SHP77 (cell line): ENCODE measurements at regions not wholly inside any gene's neighbourhood (a gene's known extent, or its start where the extent isn't known, plus 50 kb on each side); places are given as distances from the start of the nearest gene placed in this dataset.
A peak's percentile ranks its signal among the peaks of the same experiment; 100 is the strongest.

Source experiments
- DNase-seq, 2 experiments: peaks; one replicate each; lab custom pipeline; 2025; lab: John Stamatoyannopoulos, UW

DNA sequence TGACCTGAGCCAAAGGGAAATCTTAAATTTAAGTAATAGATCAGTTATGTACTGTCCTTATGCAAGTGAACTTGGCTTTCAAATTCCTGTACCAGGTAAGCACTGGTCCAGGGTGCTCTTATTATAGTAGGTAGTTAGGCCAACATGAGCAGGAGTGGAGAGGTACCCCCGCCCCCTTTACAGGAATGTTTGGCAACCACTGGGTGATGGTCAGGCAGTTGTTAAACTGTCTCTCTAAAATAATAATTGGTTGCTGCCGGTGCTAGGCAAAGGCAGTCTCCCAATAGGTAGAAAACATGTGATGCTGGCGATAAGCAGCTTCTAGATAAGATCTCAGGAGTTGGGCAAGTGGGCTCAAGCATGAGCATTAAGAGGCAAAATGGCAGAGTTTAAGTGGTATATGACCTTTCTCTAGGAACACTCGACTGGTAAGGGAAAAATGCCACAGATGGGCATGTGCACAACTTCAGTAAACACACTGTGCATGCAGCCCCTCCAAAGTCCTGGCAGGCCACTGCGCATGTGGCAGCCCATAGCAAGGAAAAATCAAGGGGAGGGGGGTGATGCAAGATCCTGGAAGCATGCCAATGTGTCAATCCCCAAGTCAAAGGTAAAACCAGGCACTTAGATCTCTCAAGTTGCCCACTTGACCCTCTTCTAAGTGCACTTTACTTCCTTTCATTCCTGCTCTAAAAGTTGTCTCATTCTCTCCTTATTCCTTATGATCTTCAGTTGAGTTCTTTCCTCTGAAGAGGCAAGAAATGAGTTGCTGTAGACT is 1239.7 kb downstream of the C4orf33 start:
- no peak for DNase-seq

DNA sequence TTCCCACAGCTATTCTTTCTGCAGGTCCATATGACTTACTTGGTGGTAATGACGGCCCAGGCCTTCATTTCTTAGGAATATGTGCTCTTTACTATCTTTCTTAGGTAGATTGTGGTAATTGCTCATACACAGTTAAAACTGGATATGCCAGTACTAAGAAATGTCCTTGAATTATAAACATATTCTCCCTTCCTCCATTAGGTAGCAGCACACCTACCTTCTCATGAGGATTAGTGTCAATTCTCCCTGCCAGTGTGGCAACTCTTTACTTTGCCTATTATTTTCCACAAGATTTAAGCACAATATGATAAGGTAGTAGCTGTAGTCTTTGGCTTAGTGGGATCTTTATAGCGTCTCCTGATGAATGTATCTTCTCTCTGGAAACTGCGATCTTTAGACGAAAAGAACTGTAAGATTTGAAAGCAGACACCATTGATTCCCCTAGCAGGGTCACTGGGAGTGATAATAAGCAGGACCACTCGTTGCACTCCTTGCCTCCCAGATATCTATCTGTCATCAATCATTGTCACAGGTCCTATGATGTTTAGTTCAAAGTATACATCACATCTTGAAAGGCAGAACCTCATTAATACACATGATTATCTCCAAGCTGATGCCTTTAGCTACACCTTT is 1240.7 kb downstream of the C4orf33 start:
- peak in 1 of 2 experiments; percentile 15 for DNase-seq

DNA sequence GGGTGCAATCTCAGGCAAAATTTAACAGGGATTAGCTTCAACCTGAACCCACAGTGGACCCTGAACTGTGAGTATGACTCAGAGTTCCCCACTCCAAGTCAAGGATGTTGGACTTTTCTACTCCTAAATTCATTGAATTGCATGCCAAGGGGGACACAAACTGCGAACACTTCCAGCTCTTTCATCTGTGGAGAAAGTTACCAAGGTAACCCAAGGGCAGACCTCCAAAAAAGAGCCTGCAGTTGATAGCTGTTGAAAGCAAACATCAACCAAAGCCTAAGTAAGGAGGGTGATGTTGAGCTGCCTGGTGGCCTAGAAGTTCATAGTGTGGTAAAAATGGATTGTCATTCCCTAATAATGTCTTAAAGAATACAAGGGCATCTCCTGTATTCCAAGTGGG is 1242.9 kb downstream of the C4orf33 start:
- DNase-seq: no peak

DNA sequence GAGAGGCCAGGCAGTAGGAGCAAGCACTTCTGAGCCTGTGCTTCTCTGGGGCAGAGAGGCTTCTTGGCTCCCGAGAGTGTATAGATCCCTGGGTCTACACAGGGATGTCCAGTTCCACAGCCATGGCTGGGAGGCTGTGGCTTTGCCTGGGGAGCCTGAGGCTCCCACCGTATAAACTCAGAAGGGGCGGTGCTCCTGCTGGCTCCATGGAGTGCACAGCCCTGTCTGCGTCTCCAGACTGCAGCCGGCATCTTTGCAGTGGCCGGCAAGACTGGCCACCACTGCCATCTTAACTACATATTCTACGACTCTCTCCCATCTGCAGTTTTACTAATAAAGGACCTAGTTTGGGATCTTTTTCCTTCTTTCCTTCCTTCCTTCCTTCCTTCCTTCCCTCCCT is 1253.8 kb downstream of the C4orf33 start:
- DNase-seq: no peak

DNA sequence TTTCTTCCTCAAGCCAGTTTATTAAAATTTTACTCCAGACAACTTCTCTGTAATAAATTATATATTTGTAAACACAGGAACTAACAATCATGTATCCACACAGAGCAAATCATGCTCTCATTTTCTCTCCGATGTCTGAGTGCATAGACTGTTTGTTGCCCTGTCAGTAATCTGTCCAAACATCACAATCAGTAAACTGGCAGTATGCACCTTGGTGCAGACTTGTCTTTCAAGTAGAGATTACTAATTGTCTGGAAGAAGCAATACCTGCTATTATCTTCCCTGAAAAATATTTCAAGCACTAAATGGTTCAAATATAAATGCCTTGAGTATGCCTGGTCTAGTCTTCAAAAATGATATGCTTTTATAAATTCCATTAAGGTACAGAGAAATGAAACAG is 1260.9 kb downstream of the C4orf33 start:
- DNase-seq: no peak

DNA sequence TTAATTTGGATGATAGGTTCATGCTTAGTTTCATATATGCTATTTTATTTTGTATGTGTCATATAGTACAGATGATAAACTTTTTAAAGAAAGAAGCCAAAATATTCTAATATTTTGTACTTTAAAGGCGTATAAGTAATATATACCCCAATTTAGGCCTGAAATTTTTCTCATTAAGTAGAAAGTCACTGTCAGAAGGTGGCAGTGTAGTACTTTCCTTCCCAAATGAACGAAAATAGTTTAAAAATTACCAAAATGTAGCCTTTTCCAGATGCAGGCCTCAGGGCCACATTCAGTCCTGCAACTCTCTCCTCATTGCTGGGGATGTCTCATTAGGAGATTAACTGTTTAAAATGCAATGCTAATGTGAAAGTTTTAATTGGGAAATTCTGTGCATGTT is 1263.6 kb downstream of the C4orf33 start:
- no peak for DNase-seq

DNA sequence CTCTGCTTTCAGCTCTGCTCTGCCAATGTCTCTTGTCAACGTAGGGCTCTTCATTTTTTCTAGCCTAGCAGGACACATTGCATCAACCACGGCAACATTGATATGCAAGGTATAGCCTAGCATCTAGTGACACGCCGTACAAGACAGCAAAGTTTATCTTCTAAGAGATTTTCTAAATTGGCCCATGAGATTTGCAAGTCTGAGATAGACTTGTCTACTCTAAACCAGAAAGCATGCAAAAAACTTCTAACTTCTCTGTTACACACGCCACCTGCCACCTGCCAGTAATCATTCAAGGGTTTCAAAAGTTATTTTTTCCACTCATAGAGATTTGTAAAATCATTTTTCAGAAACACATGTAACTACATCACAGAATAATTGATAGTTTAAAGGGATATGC is 1265.7 kb downstream of the C4orf33 start:
- DNase-seq: no peak

DNA sequence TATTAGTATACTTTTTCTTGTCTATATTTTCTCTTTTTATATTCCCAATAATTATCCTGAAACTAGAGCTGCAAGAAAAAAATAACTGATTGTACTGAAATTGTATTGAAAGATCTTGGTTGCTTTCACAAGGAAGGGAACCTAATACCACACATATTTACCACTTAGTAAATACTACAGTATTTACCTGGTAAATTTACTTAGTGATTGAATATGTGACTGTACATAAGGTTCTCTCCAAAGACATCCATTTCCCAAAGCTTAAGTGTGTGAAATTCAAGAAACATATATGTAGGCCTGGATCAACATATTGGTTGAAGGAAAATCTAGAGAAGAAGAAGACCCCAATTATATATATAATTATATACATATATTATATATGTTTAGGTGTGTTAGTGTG is 1272.7 kb downstream of the C4orf33 start:
- DNase-seq: no peak

DNA sequence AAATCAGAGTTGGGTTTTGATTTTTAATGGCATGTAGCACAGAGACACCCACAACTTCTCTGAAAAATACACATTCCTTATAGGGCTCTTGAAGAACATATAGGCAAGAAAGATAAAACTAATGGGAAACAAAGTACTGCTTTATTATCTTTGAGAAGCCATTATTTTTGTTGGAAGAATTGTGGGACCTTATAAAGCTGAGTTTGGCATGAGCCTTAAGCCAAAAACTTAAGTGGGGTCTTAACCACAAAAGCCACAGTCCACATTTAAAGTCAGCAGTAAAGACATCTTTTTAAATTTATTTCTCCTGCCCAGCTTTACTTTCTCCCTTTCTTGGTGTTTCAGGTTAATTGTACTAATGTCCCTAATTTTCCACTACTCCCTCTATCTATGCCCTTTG is 1297.3 kb downstream of the C4orf33 start:
- DNase-seq: no peak

DNA sequence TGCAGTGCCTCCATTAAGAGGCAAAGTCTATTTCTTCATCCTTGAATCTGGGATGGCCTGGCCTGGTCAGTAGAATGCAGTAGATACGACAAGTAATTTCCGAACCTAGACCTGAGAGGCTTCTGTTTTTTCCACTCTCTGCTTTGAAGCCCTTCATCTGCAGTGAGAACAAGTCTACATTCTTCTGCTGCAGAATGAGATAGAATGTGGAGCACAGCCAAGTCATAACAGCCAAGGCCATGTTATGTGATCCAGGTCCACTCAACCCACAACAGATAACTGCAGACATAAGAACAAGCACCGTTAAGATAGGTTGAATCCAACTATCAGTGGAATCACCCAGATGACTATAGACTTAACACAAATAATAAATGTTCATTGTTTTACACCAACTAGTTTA is 1297.7 kb downstream of the C4orf33 start:
- no peak for DNase-seq

DNA sequence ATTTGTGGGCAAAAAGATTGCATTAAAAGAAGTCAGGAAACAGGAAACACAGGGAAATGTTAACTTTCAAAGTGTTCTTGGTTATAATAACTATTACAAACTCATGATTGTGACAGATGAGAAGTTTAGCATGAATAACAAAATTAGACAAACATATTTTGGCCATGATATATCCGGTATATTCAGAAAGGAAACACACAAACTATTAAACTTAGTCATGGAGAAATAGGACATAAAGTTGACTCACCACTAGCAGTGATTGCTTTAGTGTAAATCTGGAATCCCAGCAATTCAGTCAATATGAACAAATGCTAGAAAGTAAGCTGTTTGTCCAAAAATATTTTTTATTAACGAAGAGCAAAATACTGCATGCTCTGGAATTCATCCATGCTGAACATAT is 1299.9 kb downstream of the C4orf33 start:
- DNase-seq: no peak

DNA sequence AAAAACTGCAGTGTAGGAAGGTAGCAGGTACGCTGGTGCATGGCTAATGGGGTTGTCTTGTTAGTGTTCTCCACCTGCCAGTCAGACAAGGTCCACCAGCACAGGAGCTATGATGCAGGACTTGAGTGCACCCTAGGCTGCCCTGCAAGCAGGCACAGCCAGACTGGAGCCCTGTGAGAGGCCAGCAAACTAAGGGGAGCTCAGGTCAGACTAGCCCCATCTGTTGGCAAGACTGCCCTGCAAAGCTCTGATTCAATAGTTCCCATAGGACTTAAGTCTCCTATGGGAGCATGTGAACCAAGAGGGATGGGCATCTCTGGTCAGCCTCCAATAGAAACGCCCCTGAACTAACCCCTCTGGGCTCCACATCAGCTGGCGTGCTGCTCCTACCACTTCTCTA is 1307.3 kb downstream of the C4orf33 start:
- DNase-seq: no peak

DNA sequence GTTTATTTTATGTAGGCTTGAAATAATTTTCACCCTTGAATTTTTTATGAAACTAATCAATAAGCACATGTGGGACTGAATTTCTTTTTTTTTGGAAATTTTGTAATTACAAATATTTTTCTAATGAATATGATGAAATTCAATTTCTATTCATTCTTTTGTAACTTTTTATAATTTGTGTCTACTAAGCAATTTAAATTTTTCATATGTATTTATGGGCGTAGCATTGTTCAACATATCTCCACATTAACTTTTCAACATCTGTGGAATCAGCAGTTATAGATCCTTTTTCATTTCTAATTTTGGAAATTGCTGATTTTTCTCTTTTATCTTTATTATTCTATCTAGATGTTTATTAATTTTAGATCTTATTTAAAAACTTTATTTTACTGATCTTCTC is 1320.3 kb downstream of the C4orf33 start:
- DNase-seq: no peak

DNA sequence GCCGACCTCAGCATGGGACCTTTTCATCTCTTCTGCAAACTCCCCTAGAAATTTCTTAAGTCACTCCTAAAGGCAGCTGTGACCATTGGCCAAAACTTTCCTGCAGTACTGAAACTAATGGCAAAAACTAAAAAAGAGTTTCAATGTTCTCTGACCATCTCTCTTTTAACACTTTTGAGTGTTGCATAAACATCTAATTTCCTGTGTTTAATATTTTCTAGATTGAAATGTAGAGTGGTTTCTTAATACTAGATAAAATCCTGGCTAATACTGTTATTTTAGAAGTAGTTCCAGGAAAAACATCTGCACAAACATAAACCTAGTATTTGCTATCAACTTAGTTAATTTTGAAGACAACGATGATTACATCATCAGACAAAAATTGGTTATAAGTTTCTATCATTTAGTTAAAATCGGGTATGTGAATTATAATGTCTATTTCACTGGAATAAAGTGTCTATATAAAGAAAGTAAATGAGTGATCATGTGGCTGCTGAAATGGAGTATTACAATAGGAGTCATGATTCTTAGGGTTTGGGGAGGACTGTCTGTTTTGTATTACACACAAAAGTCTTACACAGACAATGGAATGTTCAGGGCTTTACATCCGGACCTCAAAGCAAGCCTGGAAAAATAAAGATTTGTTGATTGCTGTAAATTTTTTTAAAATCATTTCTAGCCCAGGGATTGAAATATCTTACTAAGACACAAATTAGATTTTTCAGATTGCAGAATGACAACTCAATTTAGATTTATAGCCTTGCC is 1323.4 kb downstream of the C4orf33 start:
- DNase-seq: no peak

DNA sequence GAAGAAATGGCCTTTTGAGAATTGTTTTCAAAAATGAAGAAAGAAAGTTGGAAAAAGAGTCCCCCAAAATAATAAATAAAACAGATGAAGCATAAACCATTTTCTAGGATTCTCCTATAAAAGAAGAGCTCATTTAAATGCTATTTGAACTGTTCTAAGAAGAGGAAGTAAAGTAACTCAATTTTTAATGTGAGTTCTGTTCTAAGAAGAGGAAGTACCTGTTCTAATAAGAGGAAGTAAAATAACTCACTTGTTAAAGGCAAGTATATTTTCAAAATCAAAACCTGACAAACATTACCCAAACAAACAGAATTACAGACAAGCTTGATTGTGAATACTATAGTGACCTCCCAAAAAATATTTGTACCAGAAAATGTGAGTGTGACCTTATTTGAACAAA is 1326.3 kb downstream of the C4orf33 start:
- DNase-seq: no peak

DNA sequence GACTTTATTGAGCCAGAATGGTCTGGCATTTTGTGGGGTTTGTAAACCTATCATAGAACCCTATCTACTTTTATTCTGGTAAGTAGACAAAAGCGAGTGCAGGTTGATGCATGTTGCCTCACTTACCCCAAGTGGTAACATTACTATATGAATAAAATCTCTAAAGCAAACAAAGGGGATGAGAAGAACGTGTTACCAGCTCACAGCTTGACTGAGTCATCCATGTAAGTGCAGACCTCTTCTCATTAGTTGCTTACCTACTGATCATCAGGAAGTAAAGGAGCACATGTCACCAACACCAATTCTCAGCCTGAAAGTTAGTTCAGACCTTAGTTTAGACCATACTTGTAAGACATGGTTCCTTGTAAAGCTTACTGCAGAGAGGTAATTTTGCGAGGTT is 1328.3 kb downstream of the C4orf33 start:
- no peak for DNase-seq

DNA sequence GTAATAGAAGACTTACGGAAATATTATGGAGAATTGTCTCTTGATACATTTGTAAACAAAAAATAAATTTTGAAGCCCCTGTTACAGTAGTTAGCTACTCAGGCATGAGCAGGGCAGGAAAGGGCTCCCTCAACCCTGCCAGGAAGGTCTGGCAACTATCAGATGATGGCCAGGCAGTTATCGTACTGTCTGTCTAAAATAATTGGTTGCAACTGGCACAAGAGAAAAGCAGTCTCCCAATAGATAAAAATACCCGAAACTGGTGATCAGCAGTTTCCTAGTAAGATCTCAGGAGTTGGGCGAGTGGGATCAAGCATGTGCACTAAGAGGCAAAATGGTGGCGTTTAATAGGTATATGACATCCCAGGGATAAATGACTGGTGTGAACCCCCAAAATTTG is 1336.3 kb downstream of the C4orf33 start:
- DNase-seq: no peak

DNA sequence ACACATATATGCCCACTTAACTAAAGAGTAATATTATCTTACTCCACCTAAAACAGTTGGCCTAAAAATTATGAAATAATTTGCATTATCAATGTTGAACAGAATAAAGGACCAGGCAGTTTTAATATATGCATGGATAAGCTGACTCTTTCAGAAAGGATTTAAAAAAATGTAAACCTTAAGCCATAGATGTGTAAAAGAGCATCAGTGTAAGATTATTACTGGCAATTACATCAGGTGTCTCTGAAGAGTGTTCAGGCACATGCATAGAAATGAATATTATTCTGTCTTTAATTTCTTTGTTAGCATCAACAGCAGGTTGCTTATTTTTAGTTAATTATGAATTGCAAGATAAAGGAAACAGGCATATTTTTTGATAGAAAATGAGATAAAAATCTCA is 1353.8 kb downstream of the C4orf33 start:
- DNase-seq: no peak

DNA sequence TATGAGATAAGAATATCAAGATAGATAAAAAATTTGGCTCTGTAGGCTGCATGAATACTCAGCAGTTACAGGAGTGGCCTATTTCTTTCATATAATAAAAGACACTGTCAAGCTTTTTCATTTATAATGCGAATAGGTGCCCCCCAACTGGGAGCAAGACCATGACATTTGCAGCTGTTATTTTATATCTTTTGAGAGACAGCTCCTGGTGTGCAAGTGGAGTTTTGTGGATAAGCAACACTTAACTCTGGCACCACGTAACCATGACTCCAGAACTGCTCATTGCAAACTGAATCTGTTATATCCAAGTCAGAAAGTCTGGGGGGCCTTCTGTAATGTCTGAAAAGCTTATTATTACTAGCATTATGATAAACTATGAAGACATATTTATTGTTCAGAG is 1372.4 kb downstream of the C4orf33 start:
- DNase-seq: no peak

DNA sequence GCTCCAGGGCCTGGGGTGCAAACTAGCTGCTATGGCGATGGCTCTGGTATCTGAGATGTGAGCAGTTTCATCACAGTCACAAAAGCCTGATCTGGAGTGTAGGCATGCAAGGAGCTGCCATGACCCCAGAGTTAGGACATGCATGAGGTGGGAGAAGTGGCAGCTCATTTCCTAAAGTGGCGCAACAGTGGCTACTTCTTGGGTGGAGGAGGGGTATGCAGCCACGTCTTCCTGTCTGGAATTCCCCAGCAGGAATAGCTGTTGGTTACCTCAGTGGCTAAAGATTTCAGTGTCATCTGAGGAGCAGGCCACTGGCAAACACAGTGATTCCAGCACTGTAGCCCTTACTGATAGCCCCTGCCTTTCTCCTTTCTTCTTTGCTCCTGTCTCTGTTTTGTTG is 1382.5 kb downstream of the C4orf33 start:
- DNase-seq: no peak

DNA sequence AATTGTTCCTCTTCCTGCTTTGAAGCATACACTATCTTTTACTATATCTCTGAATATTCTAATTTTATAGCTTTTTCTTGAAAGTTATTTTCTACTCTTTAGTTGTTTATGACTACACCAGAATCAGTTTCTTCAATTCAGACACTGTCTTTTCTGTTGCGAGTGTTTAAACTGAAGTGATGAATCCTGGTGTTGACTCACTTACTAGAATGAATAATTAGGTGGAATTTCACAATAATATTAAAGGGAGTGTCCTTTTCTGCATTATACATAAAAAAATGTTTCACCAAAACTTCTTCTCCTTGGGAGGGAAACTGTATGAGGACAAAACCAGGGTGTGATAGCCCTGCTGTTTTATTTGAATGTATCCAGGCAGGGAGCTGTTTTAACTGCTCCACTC is 1383.1 kb downstream of the C4orf33 start:
- no peak for DNase-seq

DNA sequence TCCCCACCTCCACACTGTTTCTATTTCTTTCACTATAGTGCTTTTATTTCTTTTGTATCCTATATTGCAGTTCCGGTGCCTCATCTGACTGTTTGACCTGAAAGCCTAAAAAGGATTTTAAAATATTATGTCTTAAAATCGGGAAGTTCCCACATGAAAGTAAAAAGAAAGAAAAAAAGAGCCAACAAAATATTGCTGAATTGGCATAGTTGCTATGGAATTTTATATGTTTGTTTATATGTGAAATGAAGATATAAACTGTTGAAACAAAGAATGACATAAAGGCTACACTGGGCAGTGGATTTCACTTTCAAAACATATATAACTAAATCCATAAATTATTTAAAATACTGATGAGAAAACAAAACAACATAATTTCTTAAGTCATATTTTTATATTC is 1383.7 kb downstream of the C4orf33 start:
- DNase-seq: no peak

DNA sequence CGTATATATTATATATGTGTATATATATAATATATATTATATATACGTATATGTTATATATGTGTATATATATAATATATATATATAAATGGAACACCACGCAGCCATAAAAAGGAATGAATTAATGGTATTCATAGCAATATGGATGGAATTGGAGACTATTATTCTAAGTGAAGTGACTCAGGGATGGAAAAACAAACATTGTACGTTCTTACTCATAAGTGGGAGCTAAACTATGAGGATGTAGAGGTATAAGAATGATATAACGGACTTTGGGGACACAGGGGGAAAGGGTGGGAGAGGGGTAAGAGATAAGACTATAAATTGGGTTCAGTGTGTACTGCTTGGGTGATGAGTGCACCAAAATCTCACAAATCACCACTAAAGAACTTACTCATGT is 1388.9 kb downstream of the C4orf33 start:
- no peak for DNase-seq
